Kidney (tissue), 13 donors: ENCODE measurements at regions not wholly inside any gene's neighbourhood (a gene's known extent, or its start where the extent isn't known, plus 50 kb on each side); places are given as distances from the start of the nearest gene placed in this dataset.

Source experiments
- DNase-seq, 5 donors: peaks; one replicate each; pipeline ENCODE4 v3.0.0-alpha.2; 2013 to 2020
- FAIRE-seq: peaks from 2 replicates; lab custom pipeline; 2012; peaks lifted over from hg19 to GRCh38; lab: Jason Lieb, UNC
- H3K27ac ChIP-seq, 2 donors: one replicate each; pipeline ENCODE4 v1.7.0; 2013; ENCODE audit warnings: low read depth in 2 of 2, low read length in 2 of 2, inconsistent platforms in 1 of 2
- H3K27me3 ChIP-seq: one replicate; pipeline ENCODE4 v1.7.1; 2013; ENCODE audit warnings: low read length, inconsistent platforms; ENCODE audit not compliant: control insufficient read depth, insufficient read depth
- H3K36me3 ChIP-seq, 3 donors: one replicate each; pipeline versions ENCODE4 v1.7.0 to v1.7.1; 2013; ENCODE audit warnings: low read length in 3 of 3, control low read depth in 1 of 3, inconsistent platforms in 1 of 3; ENCODE audit not compliant: insufficient read depth in 3 of 3, control insufficient read depth in 2 of 3
- H3K4me1 ChIP-seq, 3 donors: one replicate each; pipeline versions ENCODE4 v1.7.0 to v1.7.1; 2013; ENCODE audit warnings: low read length in 3 of 3, inconsistent platforms in 1 of 3, low read depth in 1 of 3; ENCODE audit not compliant: control insufficient read depth in 2 of 3, insufficient read depth in 2 of 3
- H3K4me3 ChIP-seq, 3 donors: one replicate each; pipeline versions ENCODE4 v1.7.0 to v1.8.1; 2013; ENCODE audit warnings: low read length in 3 of 3, control low read depth in 1 of 3, inconsistent platforms in 1 of 3
- H3K9ac ChIP-seq, 3 donors: one replicate each; pipeline versions ENCODE4 v1.7.0 to v1.7.1; 2013; ENCODE audit warnings: low read length in 3 of 3, control low read depth in 1 of 3, inconsistent platforms in 1 of 3
- H3K9me3 ChIP-seq, 3 donors: one replicate each; pipeline versions ENCODE4 v1.7.0 to v1.7.1; 2013; ENCODE audit warnings: low read length in 3 of 3, control low read depth in 1 of 3, inconsistent platforms in 1 of 3; ENCODE audit not compliant: control insufficient read depth in 2 of 3, insufficient read depth in 1 of 3
- CTCF ChIP-seq: IDR thresholded peaks from 3 replicates; pipeline ENCODE4 v1.5.1; 2012; ENCODE audit warnings: mild to moderate bottlenecking, moderate library complexity, borderline replicate concordance; ENCODE audit not compliant: insufficient read depth; ENCODE audit errors: extremely low read depth
- intact Hi-C: fragments of 100-400 bp; cut with DNase I; formaldehyde crosslinking; loops from one replicate; pipeline ENCODE4 v1.11.1; 2022
- donor health status: control.
- donor health status: control.
- donor health status: control.
- donor health status: control.
- donor health status: control.
- donor health status: DM: yes; HTN: yes; CAD: no.
- donor health status: Normal renal cell carcinoma (clear cell type).

- no peak overlapping the region for H3K9ac ChIP-seq
- no peaks in the 10 kb centered on the region for H3K27me3 ChIP-seq
- no peak for FAIRE-seq
- intact Hi-C loops, result no loop called here
- TF ChIP-seq CTCF, result no peak
- H3K27ac ChIP-seq, result no peak overlapping the region
- DNase-seq, result no peak
- H3K4me1 ChIP-seq, result peaks cover 0 to 3% (median 0%) of the 10 kb centered on the region in 3 donors
- no peaks in the 10 kb centered on the region for H3K36me3 ChIP-seq
- H3K9me3 ChIP-seq, result no peaks in the 10 kb centered on the region
- no peak overlapping the region for H3K4me3 ChIP-seq
Measured at GRCh38 chr2:217419055-217419671, 559.3 kb upstream of the TNP1 start.

DNA sequence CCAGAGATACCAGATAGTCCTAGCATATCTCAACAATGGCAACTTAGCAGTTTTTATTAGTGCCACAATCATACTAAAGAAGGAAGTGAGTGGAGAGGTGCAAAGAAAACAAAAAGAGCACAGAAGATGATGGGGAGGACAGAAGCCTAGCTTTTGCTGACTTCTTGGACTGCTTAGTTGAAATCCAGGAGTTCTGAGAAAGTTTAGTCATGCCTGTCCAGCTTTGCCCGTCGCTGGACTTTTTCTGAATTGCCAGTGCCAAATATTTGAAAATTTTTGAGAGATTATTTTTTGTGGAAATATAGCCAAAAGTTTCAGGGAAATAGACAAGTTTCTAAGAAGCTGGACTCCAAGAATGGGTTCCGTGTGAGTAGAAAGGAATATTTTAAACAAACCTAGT is 558.7 kb upstream of the TNP1 start:
- H3K9me3 ChIP-seq, result no peaks in the 10 kb centered on the region
- no peak for FAIRE-seq
- no peak overlapping the region for H3K9ac ChIP-seq
- intact Hi-C loops, result no loop called here
- no peak overlapping the region for H3K4me3 ChIP-seq
- no peak for DNase-seq
- no peaks in the 10 kb centered on the region for H3K27me3 ChIP-seq
- TF ChIP-seq CTCF, result no peak
- no peak overlapping the region for H3K27ac ChIP-seq
- no peaks in the 10 kb centered on the region for H3K36me3 ChIP-seq
- H3K4me1 ChIP-seq, result peaks cover 0 to 3% (median 0%) of the 10 kb centered on the region in 3 donors

- no peaks in the 10 kb centered on the region for H3K36me3 ChIP-seq
- no peak for TF ChIP-seq CTCF
- H3K4me3 ChIP-seq, result no peak overlapping the region
- intact Hi-C loops, result no loop called here
- no peaks in the 10 kb centered on the region for H3K27me3 ChIP-seq
- peaks cover 0 to 3% (median 0%) of the 10 kb centered on the region in 3 donors for H3K4me1 ChIP-seq
- FAIRE-seq, result no peak
- H3K27ac ChIP-seq, result no peak overlapping the region
- H3K9me3 ChIP-seq, result no peaks in the 10 kb centered on the region
- no peak overlapping the region for H3K9ac ChIP-seq
- no peak for DNase-seq
Measured at GRCh38 chr2:217418090-217418489, 558.2 kb upstream of the TNP1 start.

GRCh38 chr2:217417536-217417935 is 557.7 kb upstream of the TNP1 start:
- TF ChIP-seq CTCF, result no peak
- no peak overlapping the region for H3K9ac ChIP-seq
- no peak for FAIRE-seq
- no peaks in the 10 kb centered on the region for H3K36me3 ChIP-seq
- no peak for DNase-seq
- H3K9me3 ChIP-seq, result no peaks in the 10 kb centered on the region
- H3K4me1 ChIP-seq, result peaks cover 0 to 3% (median 2%) of the 10 kb centered on the region in 3 donors
- H3K27ac ChIP-seq, result no peak overlapping the region
- no peak overlapping the region for H3K4me3 ChIP-seq
- intact Hi-C loops, result no loop called here
- no peaks in the 10 kb centered on the region for H3K27me3 ChIP-seq
